Neutrophil (primary cell): ENCODE measurements at regions not wholly inside any gene's neighbourhood (a gene's known extent, or its start where the extent isn't known, plus 50 kb on each side); places are given as distances from the start of the nearest gene placed in this dataset.

Experiments
- H3K27ac ChIP-seq: fragments of 200-600 bp; sonication (generic); 2 replicates; pipeline ENCODE4 v1.5.1; 2016; ENCODE audit warnings: mild to moderate bottlenecking, moderate library complexity
- H3K27me3 ChIP-seq: fragments of 200-600 bp; sonication (generic); 2 replicates; pipeline ENCODE4 v1.6.0; 2016; ENCODE audit warnings: mild to moderate bottlenecking
- H3K36me3 ChIP-seq: fragments of 200-600 bp; sonication (generic); 2 replicates; pipeline ENCODE4 v1.5.1; 2017
- H3K4me1 ChIP-seq, 2 experiments: fragments of 200-600 bp in 1 of 2; sonication (generic) in 1 of 2; 1 replicate in 1 of 2; 2 replicates in 1 of 2; pipeline versions ENCODE4 v1.5.1 to v1.6.1; 2013 to 2016; ENCODE audit warnings: low read depth in 1 of 2, low read length in 1 of 2, mild to moderate bottlenecking in 1 of 2, moderate library complexity in 1 of 2; ENCODE audit not compliant: control insufficient read depth in 1 of 2, insufficient read depth in 1 of 2
- H3K4me3 ChIP-seq, 2 experiments: fragments of 200-600 bp in 1 of 2; sonication (generic) in 1 of 2; 1 replicate in 1 of 2; 2 replicates in 1 of 2; pipeline ENCODE4 v1.5.1; 2013 to 2016; ENCODE audit warnings: low read depth in 1 of 2, low read length in 1 of 2, mild to moderate bottlenecking in 1 of 2, moderate library complexity in 1 of 2
- H3K9me3 ChIP-seq: fragments of 200-600 bp; sonication (generic); 2 replicates; pipeline ENCODE4 v1.5.1; 2016
- CTCF ChIP-seq: fragments of 200-600 bp; sonication (generic); IDR thresholded peaks from 2 replicates; pipeline ENCODE4 v1.5.1; 2016; ENCODE audit warnings: antibody characterized with exemption

GRCh38 chr16:65728167-65728566 is 606.3 kb upstream of the CDH11 start:
- Histone ChIP-seq H3K9me3 (no peaks in the 10 kb centered on the region), H3K27ac (no peak overlapping the region), H3K4me1 (no peaks in the 10 kb centered on the region), H3K36me3 (no peaks in the 10 kb centered on the region), H3K4me3 (no peak overlapping the region), H3K27me3 (no peaks in the 10 kb centered on the region)
- TF ChIP-seq CTCF = no peak

GRCh38 chr16:65727534-65728137 is 605.8 kb upstream of the CDH11 start:
- Histone ChIP-seq H3K27ac (no peak overlapping the region), H3K27me3 (no peaks in the 10 kb centered on the region), H3K36me3 (no peaks in the 10 kb centered on the region), H3K4me1 (no peaks in the 10 kb centered on the region), H3K9me3 (no peaks in the 10 kb centered on the region), H3K4me3 (no peak overlapping the region)
- TF ChIP-seq CTCF = no peak

- no peak for TF ChIP-seq CTCF
- Histone ChIP-seq H3K27ac (no peak overlapping the region), H3K4me1 (no peaks in the 10 kb centered on the region), H3K4me3 (no peak overlapping the region), H3K36me3 (no peaks in the 10 kb centered on the region), H3K9me3 (no peaks in the 10 kb centered on the region), H3K27me3 (no peaks in the 10 kb centered on the region)
These were observed 603.4 kb upstream of the CDH11 start for GRCh38 chr16:65725156-65725845.

- no peaks in the 10 kb centered on the region for H3K36me3 ChIP-seq
- no peaks in the 10 kb centered on the region for H3K9me3 ChIP-seq
- no peak for TF ChIP-seq CTCF
- no peak overlapping the region for H3K27ac ChIP-seq
- no peaks in the 10 kb centered on the region for H3K27me3 ChIP-seq
- H3K4me1 ChIP-seq = no peaks in the 10 kb centered on the region
- H3K4me3 ChIP-seq = no peak overlapping the region
These were observed 600.6 kb upstream of the CDH11 start for GRCh38 chr16:65722429-65722828.

GRCh38 chr16:65717846-65718245 is 596.0 kb upstream of the CDH11 start:
- no peak for TF ChIP-seq CTCF
- Histone ChIP-seq H3K4me1 (no peaks in the 10 kb centered on the region), H3K27me3 (no peaks in the 10 kb centered on the region), H3K27ac (no peak overlapping the region), H3K4me3 (no peak overlapping the region), H3K9me3 (no peaks in the 10 kb centered on the region), H3K36me3 (no peaks in the 10 kb centered on the region)
